CD4-positive, alpha-beta memory T cell (primary cell): ENCODE measurements at regions not wholly inside any gene's neighbourhood (a gene's known extent, or its start where the extent isn't known, plus 50 kb on each side); places are given as distances from the start of the nearest gene placed in this dataset.

Source experiments
- CTCF ChIA-PET: fragments of 350-600 bp; sonication (Branson Sonifier 250); formaldehyde crosslinking; loops from one replicate; lab custom pipeline; 2021; ENCODE audit warnings: inconsistent platforms; ENCODE audit not compliant: partially characterized antibody; lab: Charles Lee
- POLR2A ChIA-PET: fragments of 350-600 bp; sonication (Branson Sonifier 250); formaldehyde crosslinking; loops from one replicate; lab custom pipeline; 2021; ENCODE audit not compliant: partially characterized antibody; lab: Charles Lee
- DNase-seq, 5 donors: peaks; one replicate each; pipeline versions ENCODE4 v3.0.0 to v3.0.0-alpha.2; 2020 to 2022; ENCODE audit warnings: mixed read lengths in 1 of 5
- H3K27ac ChIP-seq: one replicate; pipeline ENCODE4 v1.7.0; 2013; ENCODE audit warnings: low read depth, low read length
- H3K27me3 ChIP-seq: 2 replicates; pipeline ENCODE4 v1.7.0; 2013; ENCODE audit warnings: mild to moderate bottlenecking, low read length, moderate library complexity; ENCODE audit not compliant: insufficient read depth
- H3K36me3 ChIP-seq: 2 replicates; pipeline ENCODE4 v1.7.0; 2013; ENCODE audit warnings: mild to moderate bottlenecking, low read length, moderate library complexity; ENCODE audit not compliant: insufficient read depth
- H3K4me1 ChIP-seq: 2 replicates; pipeline ENCODE4 v1.7.0; 2013; ENCODE audit warnings: mild to moderate bottlenecking, low read length, moderate library complexity; ENCODE audit not compliant: insufficient read depth
- H3K4me3 ChIP-seq, 2 donors: one replicate each; pipeline ENCODE4 v1.7.0; 2013; ENCODE audit warnings: low read length in 2 of 2, mild to moderate bottlenecking in 1 of 2
- H3K9me3 ChIP-seq, 2 donors: one replicate each; pipeline ENCODE4 v1.7.0; 2013; ENCODE audit warnings: low read length in 2 of 2, control low read depth in 1 of 2; ENCODE audit not compliant: control insufficient read depth in 1 of 2
- H3K27ac Mint-ChIP-seq, 7 donors: one replicate each; pipeline ENCODE4 v1.8.0; 2020 to 2021; ENCODE audit warnings: mixed read lengths in 7 of 7, mild to moderate bottlenecking in 6 of 7, inconsistent platforms in 3 of 7, moderate library complexity in 3 of 7
- H3K27me3 Mint-ChIP-seq, 2 donors: one replicate each; pipeline ENCODE4 v1.8.0; 2020 to 2021; ENCODE audit warnings: mixed read lengths in 2 of 2
- H3K36me3 Mint-ChIP-seq, 2 donors: one replicate each; pipeline ENCODE4 v1.8.0; 2020 to 2021; ENCODE audit warnings: mixed read lengths in 2 of 2, inconsistent platforms in 1 of 2, mild to moderate bottlenecking in 1 of 2
- H3K4me1 Mint-ChIP-seq, 4 donors: one replicate each; pipeline ENCODE4 v1.8.0; 2020 to 2021; ENCODE audit warnings: mixed read lengths in 4 of 4, mild to moderate bottlenecking in 1 of 4
- H3K4me3 Mint-ChIP-seq, 8 donors: one replicate each; pipeline ENCODE4 v1.8.0; 2020 to 2021; ENCODE audit warnings: mixed read lengths in 8 of 8, mild to moderate bottlenecking in 7 of 8, moderate library complexity in 6 of 8, inconsistent platforms in 3 of 8
- H3K9me3 Mint-ChIP-seq, 8 donors: one replicate each; pipeline ENCODE4 v1.8.0; 2020 to 2021; ENCODE audit warnings: mixed read lengths in 8 of 8, mild to moderate bottlenecking in 5 of 8, inconsistent platforms in 3 of 8, moderate library complexity in 1 of 8
- intact Hi-C: fragments of 100-400 bp; cut with micrococcal nuclease; formaldehyde crosslinking; loops from one replicate; pipeline ENCODE4 v1.15.1; 2023

DNA sequence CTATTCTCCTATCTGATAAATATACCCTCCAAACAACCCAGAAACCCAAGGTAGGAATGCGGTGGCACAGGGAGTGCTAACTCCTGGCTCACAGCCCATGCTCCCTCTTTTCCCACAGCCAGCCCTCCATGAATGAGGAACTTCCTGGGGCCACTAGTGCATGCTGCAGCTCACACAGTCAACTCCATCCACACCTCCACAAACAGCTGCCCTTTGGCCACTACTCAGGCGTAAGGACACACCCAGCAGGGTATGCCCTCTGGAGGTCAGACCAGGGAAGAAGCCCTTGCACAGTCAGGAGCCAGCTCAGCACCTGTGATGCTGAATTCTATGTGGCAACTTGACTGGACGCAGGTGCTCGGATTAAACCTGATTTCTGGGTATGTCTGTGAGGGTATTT lies 85.2 kb upstream of the PIK3CG start:
- Mint-ChIP-seq H3K36me3 (no peaks in the 10 kb centered on the region), H3K4me1 (no peaks in the 10 kb centered on the region), H3K4me3 (no peak overlapping the region), H3K27ac (no peak overlapping the region), H3K9me3 (peaks cover 0 to 5% (median 0%) of the 10 kb centered on the region in 8 donors), H3K27me3 (peaks cover 0 to 5% of the 10 kb centered on the region in 2 donors)
- no peaks in the 10 kb centered on the region for H3K36me3 ChIP-seq
- no peaks in the 10 kb centered on the region for H3K4me1 ChIP-seq
- H3K27me3 ChIP-seq = no peaks in the 10 kb centered on the region
- H3K27ac ChIP-seq = no peak overlapping the region
- intact Hi-C loops = no loop called here
- no peak overlapping the region for H3K4me3 ChIP-seq
- no peaks in the 10 kb centered on the region for H3K9me3 ChIP-seq
- CTCF ChIA-PET = interaction anchor here (1.0 kb wide), 1 partner anchor 43 kb away, joined by 3 read pairs; no protein-coding TSS in a partner anchor
- POLR2A ChIA-PET = no interaction called here
- no peak for DNase-seq

- Mint-ChIP-seq H3K36me3 (no peaks in the 10 kb centered on the region), H3K4me1 (no peaks in the 10 kb centered on the region), H3K27ac (no peak overlapping the region), H3K9me3 (peaks cover 0 to 5% (median 0%) of the 10 kb centered on the region in 8 donors), H3K27me3 (peaks cover 0 to 4% of the 10 kb centered on the region in 2 donors), H3K4me3 (no peak overlapping the region)
- Histone ChIP-seq H3K4me3 (no peak overlapping the region), H3K27me3 (no peaks in the 10 kb centered on the region), H3K9me3 (no peaks in the 10 kb centered on the region), H3K4me1 (no peaks in the 10 kb centered on the region), H3K27ac (no peak overlapping the region), H3K36me3 (no peaks in the 10 kb centered on the region)
- intact Hi-C loops = no loop called here
- POLR2A ChIA-PET = no interaction called here
- no peak for DNase-seq
- CTCF ChIA-PET = interaction anchor here (1.2 kb wide), 1 partner anchor 12 kb away, joined by 3 read pairs; no protein-coding TSS in a partner anchor
Measured at GRCh38 chr7:106781007-106781406, 84.1 kb upstream of the PIK3CG start.

- H3K9me3 Mint-ChIP-seq = peaks cover 0 to 2% (median 0%) of the 10 kb centered on the region in 8 donors
- ChIA-PET CTCF (interaction anchor here (1.2 kb wide), 1 partner anchor 11 kb away, joined by 3 read pairs; no protein-coding TSS in a partner anchor), POLR2A (no interaction called here)
- intact Hi-C loops = no loop called here
- peak overlapping the region in 1 of 7 donors; percentile 34 for H3K27ac Mint-ChIP-seq
- DNase-seq = no peak
- no peak overlapping the region for H3K27ac ChIP-seq
- no peaks in the 10 kb centered on the region for H3K4me1 ChIP-seq
- H3K36me3 Mint-ChIP-seq = no peaks in the 10 kb centered on the region
- H3K36me3 ChIP-seq = no peaks in the 10 kb centered on the region
- H3K4me3 ChIP-seq = no peak overlapping the region
- H3K4me1 Mint-ChIP-seq = no peaks in the 10 kb centered on the region
- peak overlapping the region in 1 of 8 donors; percentile 0 for H3K4me3 Mint-ChIP-seq
- H3K9me3 ChIP-seq = no peaks in the 10 kb centered on the region
- no peaks in the 10 kb centered on the region for H3K27me3 ChIP-seq
- no peaks in the 10 kb centered on the region for H3K27me3 Mint-ChIP-seq
Measured at GRCh38 chr7:106781828-106782544, 83.1 kb upstream of the PIK3CG start.

- H3K4me1 Mint-ChIP-seq = no peaks in the 10 kb centered on the region
- H3K9me3 Mint-ChIP-seq = no peaks in the 10 kb centered on the region
- no peak for DNase-seq
- H3K36me3 Mint-ChIP-seq = no peaks in the 10 kb centered on the region
- no peaks in the 10 kb centered on the region for H3K4me1 ChIP-seq
- no peak overlapping the region for H3K27ac ChIP-seq
- H3K4me3 ChIP-seq = no peak overlapping the region
- no peaks in the 10 kb centered on the region for H3K27me3 Mint-ChIP-seq
- ChIA-PET CTCF (interaction anchor here (1.0 kb wide), 1 partner anchor 9 kb away, joined by 3 read pairs; no protein-coding TSS in a partner anchor), POLR2A (no interaction called here)
- H3K27ac Mint-ChIP-seq = no peak overlapping the region
- no peaks in the 10 kb centered on the region for H3K36me3 ChIP-seq
- no peaks in the 10 kb centered on the region for H3K27me3 ChIP-seq
- no peak overlapping the region for H3K4me3 Mint-ChIP-seq
- intact Hi-C loops = no loop called here
- no peaks in the 10 kb centered on the region for H3K9me3 ChIP-seq
Measured at GRCh38 chr7:106783286-106783685, 81.8 kb upstream of the PIK3CG start.

GRCh38 chr7:106788637-106789036 lies 76.4 kb upstream of the PIK3CG start:
- Histone ChIP-seq H3K36me3 (no peaks in the 10 kb centered on the region), H3K9me3 (no peaks in the 10 kb centered on the region), H3K4me3 (no peak overlapping the region), H3K27ac (no peak overlapping the region), H3K4me1 (no peaks in the 10 kb centered on the region), H3K27me3 (no peaks in the 10 kb centered on the region)
- no peak overlapping the region for H3K27ac Mint-ChIP-seq
- intact Hi-C loops = no loop called here
- H3K4me3 Mint-ChIP-seq = no peak overlapping the region
- no peaks in the 10 kb centered on the region for H3K36me3 Mint-ChIP-seq
- no peaks in the 10 kb centered on the region for H3K9me3 Mint-ChIP-seq
- H3K27me3 Mint-ChIP-seq = peaks cover 2 to 3% of the 10 kb centered on the region in 2 donors
- CTCF ChIA-PET = interaction anchor here (0.6 to 1.7 kb wide), 4 partner anchors 23 to 1253 kb away, joined by 3 to 7 read pairs (median 4); no protein-coding TSS in a partner anchor
- DNase-seq = peak in 2 of 5 donors; percentile 35 to 37
- H3K4me1 Mint-ChIP-seq = peaks cover 0 to 3% (median 0%) of the 10 kb centered on the region in 4 donors
- POLR2A ChIA-PET = no interaction called here

- Mint-ChIP-seq H3K4me1 (peaks cover 0 to 3% (median 0%) of the 10 kb centered on the region in 4 donors), H3K27me3 (peaks cover 2 to 3% of the 10 kb centered on the region in 2 donors), H3K4me3 (no peak overlapping the region), H3K9me3 (no peaks in the 10 kb centered on the region), H3K36me3 (no peaks in the 10 kb centered on the region), H3K27ac (peak overlapping the region in 1 of 7 donors; percentile 11)
- H3K9me3 ChIP-seq = no peaks in the 10 kb centered on the region
- intact Hi-C loops = no loop called here
- POLR2A ChIA-PET = no interaction called here
- no peak overlapping the region for H3K4me3 ChIP-seq
- no peaks in the 10 kb centered on the region for H3K36me3 ChIP-seq
- no peaks in the 10 kb centered on the region for H3K27me3 ChIP-seq
- CTCF ChIA-PET = interaction anchor here (0.8 kb wide), 1 partner anchor 356 kb away, joined by 3 read pairs; no protein-coding TSS in a partner anchor
- H3K27ac ChIP-seq = no peak overlapping the region
- H3K4me1 ChIP-seq = no peaks in the 10 kb centered on the region
- no peak for DNase-seq
Measured at GRCh38 chr7:106791526-106791925, 73.6 kb upstream of the PIK3CG start.

- Mint-ChIP-seq H3K27ac (peak overlapping the region in 1 of 7 donors; percentile 47), H3K36me3 (no peaks in the 10 kb centered on the region), H3K9me3 (no peaks in the 10 kb centered on the region), H3K27me3 (peaks cover 2 to 3% of the 10 kb centered on the region in 2 donors), H3K4me1 (peaks cover 0 to 3% (median 0%) of the 10 kb centered on the region in 4 donors), H3K4me3 (no peak overlapping the region)
- DNase-seq = no peak
- POLR2A ChIA-PET = interaction anchor here (1.0 to 1.1 kb wide), 2 partner anchors 358 to 377 kb away, joined by 7 to 8 read pairs; partner anchors contain the start of gene HBP1
- Histone ChIP-seq H3K9me3 (no peaks in the 10 kb centered on the region), H3K27me3 (no peaks in the 10 kb centered on the region), H3K36me3 (no peaks in the 10 kb centered on the region), H3K4me3 (no peak overlapping the region), H3K4me1 (no peaks in the 10 kb centered on the region), H3K27ac (no peak overlapping the region)
- CTCF ChIA-PET = interaction anchor here (0.7 to 3.6 kb wide), 19 partner anchors 7 to 1087 kb away, joined by 3 to 56 read pairs (median 3); partner anchors contain the start of genes CCDC71L and PIK3CG
- intact Hi-C loops = loop anchor here (2.0 kb wide), 2 partner anchors 72 to 1086 kb away; partner anchors contain the start of gene PIK3CG
Measured at GRCh38 chr7:106792233-106792926, 72.7 kb upstream of the PIK3CG start.
